PC-3 (cell line): ENCODE measurements at regions not wholly inside any gene's neighbourhood (a gene's known extent, or its start where the extent isn't known, plus 50 kb on each side); places are given as distances from the start of the nearest gene placed in this dataset.

Source experiments
- CTCF ChIP-seq: fragments of 300-600 bp; sonication (generic); conservative IDR thresholded peaks from 2 replicates; pipeline ENCODE4 v1.5.1; 2017; ENCODE audit warnings: antibody characterized with exemption, low read depth, mild to moderate bottlenecking, low read length
- EZH2 ChIP-seq: fragments of 300-600 bp; sonication (generic); IDR thresholded peaks from one replicate; pipeline ENCODE4 v1.6.1; 2017; ENCODE audit warnings: antibody characterized with exemption, mild to moderate bottlenecking, low read length; ENCODE audit not compliant: unreplicated experiment
- EZH2phosphoT487 ChIP-seq: fragments of 300-600 bp; sonication (generic); IDR thresholded peaks from 2 replicates; pipeline ENCODE4 v1.6.1; 2018; ENCODE audit warnings: mild to moderate bottlenecking, antibody characterized with exemption, low read length, borderline replicate concordance

- TF ChIP-seq EZH2 (no peak), CTCF (no peak), EZH2phosphoT487 (no peak)
Measured at GRCh38 chr5:117186751-117187150, 612.1 kb upstream of the SEMA6A start.
